ENCODE measurements at regions not wholly inside any gene's neighbourhood (a gene's known extent, or its start where the extent isn't known, plus 50 kb on each side); places are given as distances from the start of the nearest gene placed in this dataset.

DNA sequence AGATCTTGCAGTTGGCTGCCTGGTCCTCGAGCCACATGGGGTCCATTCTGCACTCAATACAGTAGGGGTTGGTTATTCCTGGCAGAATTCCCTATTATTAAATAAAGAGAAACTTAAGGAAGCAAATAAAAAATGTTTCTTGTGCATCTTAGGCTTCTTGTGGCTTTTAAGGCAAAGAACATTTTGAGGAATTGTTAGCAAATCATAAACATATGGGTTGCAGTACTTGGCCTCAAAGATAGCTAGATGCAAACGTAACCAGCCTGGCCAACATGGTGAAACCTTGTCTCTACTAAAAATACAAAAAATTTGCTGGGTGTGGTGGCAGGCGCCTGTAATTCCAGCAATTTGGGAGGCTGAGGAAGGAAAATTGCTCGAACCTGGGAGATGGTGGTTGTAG is 50.8 kb upstream of the KCNA5 start:
- no peak for ATAC-seq
- no peak overlapping the region for H3K27ac Mint-ChIP-seq
- no peaks in the 10 kb centered on the region for H3K79me2 ChIP-seq (replicated peaks; ENCODE audit: insufficient read depth)

More for the DNA sequence above, 50.8 kb upstream of the KCNA5 start:
- Histone ChIP-seq H3K4me1 (ENCODE audit: insufficient read depth) (peaks cover 26% of the 10 kb centered on the region), H2AFZ (no peak overlapping the region), H3K27ac (ENCODE audit: low read depth) (no peak overlapping the region), H3K4me2 (peak overlapping the region; percentile 57; the same call in 1 of the 2 replicates), H4K20me1 (replicated peaks; ENCODE audit: insufficient read depth) (no peaks in the 10 kb centered on the region), H3F3A (replicated peaks; ENCODE audit: low read depth) (no peaks in the 10 kb centered on the region), H3K4me3 (no peak overlapping the region), H3K9me2 (ENCODE audit: insufficient read depth) (peaks cover 6% of the 10 kb centered on the region; the same call in 1 of the 2 replicates), H3K27me3 (ENCODE audit: insufficient read depth) (no peaks in the 10 kb centered on the region), H3K36me3 (ENCODE audit: insufficient read depth) (no peaks in the 10 kb centered on the region)
- Mint-ChIP-seq H3K36me3 (ENCODE audit: low read depth) (no peaks in the 10 kb centered on the region), H3K9me3 (no peaks in the 10 kb centered on the region), H3K4me1 (peaks cover 19% of the 10 kb centered on the region), H3K27me3 (ENCODE audit: insufficient read depth, low read depth, poor library complexity) (no peaks in the 10 kb centered on the region), H3K4me3 (no peak overlapping the region)
- no peak for DNase-seq (ENCODE audit: low spot score)
- TF ChIP-seq JUNB (IDR thresholded peaks at IDR 0.05; ENCODE audit: unreplicated experiment) (no peak), EZH2phosphoT487 (IDR thresholded peaks at IDR 0.05; ENCODE audit: unreplicated experiment) (no peak), EZH2 (IDR thresholded peaks at IDR 0.05; ENCODE audit: low read depth, unreplicated experiment) (no peak), POLR2AphosphoS5 (IDR thresholded peaks at IDR 0.05; ENCODE audit: low read depth) (no peak), STAT1 (IDR thresholded peaks at IDR 0.05; ENCODE audit: unreplicated experiment) (no peak), ZNF331 (CRISPR knock-in tag; IDR thresholded peaks at IDR 0.05; ENCODE audit: low read depth) (no peak), NANOG (IDR thresholded peaks at IDR 0.05; ENCODE audit: borderline replicate concordance) (no peak)
- TF ChIP-seq, protein P1, sequence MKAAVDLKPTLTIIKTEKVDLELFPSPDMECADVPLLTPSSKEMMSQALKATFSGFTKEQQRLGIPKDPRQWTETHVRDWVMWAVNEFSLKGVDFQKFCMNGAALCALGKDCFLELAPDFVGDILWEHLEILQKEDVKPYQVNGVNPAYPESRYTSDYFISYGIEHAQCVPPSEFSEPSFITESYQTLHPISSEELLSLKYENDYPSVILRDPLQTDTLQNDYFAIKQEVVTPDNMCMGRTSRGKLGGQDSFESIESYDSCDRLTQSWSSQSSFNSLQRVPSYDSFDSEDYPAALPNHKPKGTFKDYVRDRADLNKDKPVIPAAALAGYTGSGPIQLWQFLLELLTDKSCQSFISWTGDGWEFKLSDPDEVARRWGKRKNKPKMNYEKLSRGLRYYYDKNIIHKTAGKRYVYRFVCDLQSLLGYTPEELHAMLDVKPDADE (IDR thresholded peaks at IDR 0.05), result no peak

All from GM23338 (cell line).